NCI-H446 (cell line): ENCODE measurements at regions not wholly inside any gene's neighbourhood (a gene's known extent, or its start where the extent isn't known, plus 50 kb on each side); places are given as distances from the start of the nearest gene placed in this dataset.
"Not testable (repeated sequence)": the region's sequence is repeated elsewhere in the genome, so short reads cannot be mapped to it uniquely, and the experiment has no call there.

Experiments used
- DNase-seq, 2 experiments: peaks; one replicate each; lab custom pipeline; 2025; lab: John Stamatoyannopoulos, UW

- no peak for DNase-seq
These were observed 722.6 kb downstream of the METTL4 start for GRCh38 chr18:1848716-1849115.

- no peak for DNase-seq
These were observed 721.9 kb downstream of the METTL4 start for GRCh38 chr18:1849386-1849785.

GRCh38 chr18:1857281-1857680 is 714.0 kb downstream of the METTL4 start:
- DNase-seq, result not testable (repeated sequence)

- DNase-seq, result no peak
These were observed 709.8 kb downstream of the METTL4 start for GRCh38 chr18:1861473-1861872.

GRCh38 chr18:1865869-1866268 is 705.4 kb downstream of the METTL4 start:
- DNase-seq, result no peak

GRCh38 chr18:1872274-1872673 is 699.0 kb downstream of the METTL4 start:
- no peak for DNase-seq

- DNase-seq, result no peak
These were observed 696.1 kb downstream of the METTL4 start for GRCh38 chr18:1875219-1875618.

GRCh38 chr18:1884623-1885022 is 686.7 kb downstream of the METTL4 start:
- no peak for DNase-seq

- no peak for DNase-seq
These were observed 679.7 kb downstream of the METTL4 start for GRCh38 chr18:1891641-1892040.

- DNase-seq, result no peak
These were observed 679.1 kb downstream of the METTL4 start for GRCh38 chr18:1892191-1892590.

GRCh38 chr18:1895456-1896185 is 675.7 kb downstream of the METTL4 start:
- no peak for DNase-seq

GRCh38 chr18:1906421-1906820 is 664.9 kb downstream of the METTL4 start:
- DNase-seq, result no peak

GRCh38 chr18:1907470-1908206 is 663.7 kb downstream of the METTL4 start:
- no peak for DNase-seq

GRCh38 chr18:1914489-1914888 is 656.8 kb downstream of the METTL4 start:
- DNase-seq, result no peak

GRCh38 chr18:1916869-1917523 is 654.3 kb downstream of the METTL4 start:
- no peak for DNase-seq

GRCh38 chr18:1917569-1917968 is 653.7 kb downstream of the METTL4 start:
- DNase-seq, result no peak

GRCh38 chr18:1922066-1922465 is 649.2 kb downstream of the METTL4 start:
- no peak for DNase-seq

- no peak for DNase-seq
These were observed 642.6 kb downstream of the METTL4 start for GRCh38 chr18:1928711-1929110.

GRCh38 chr18:1929720-1930119 is 641.6 kb downstream of the METTL4 start:
- DNase-seq, result no peak

GRCh38 chr18:1930291-1931270 is 640.7 kb downstream of the METTL4 start:
- DNase-seq, result no peak

- DNase-seq, result no peak
These were observed 618.8 kb downstream of the METTL4 start for GRCh38 chr18:1952486-1952885.
